ENCODE measurements at regions not wholly inside any gene's neighbourhood (a gene's known extent, or its start where the extent isn't known, plus 50 kb on each side); places are given as distances from the start of the nearest gene placed in this dataset.

DNA sequence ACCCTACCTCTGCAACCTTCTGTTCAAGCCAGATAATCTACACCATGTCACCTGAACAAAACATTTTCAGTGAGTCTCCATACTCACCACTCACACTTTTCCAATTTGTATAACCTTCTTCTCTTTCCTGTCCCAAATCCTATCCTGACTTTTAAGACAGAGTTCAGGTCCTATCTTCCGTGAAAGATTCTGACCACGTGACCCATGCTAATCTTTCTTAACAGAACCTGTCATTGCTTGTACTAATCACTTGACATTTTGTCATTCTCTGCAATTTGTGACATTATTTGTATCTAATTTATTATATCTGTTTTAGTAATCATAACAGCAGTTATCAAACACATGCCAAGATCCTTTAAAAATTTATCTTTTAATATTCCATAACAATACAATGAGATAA lies 132.5 kb upstream of the PRLR start (continued):
- no peak for TF ChIP-seq JUN (IDR thresholded peaks at IDR 0.05; ENCODE audit: low read depth, low read length)
- no peak for TF ChIP-seq YY1 (IDR thresholded peaks at IDR 0.05; ENCODE audit: low read depth, low read length)
- no peak for TF ChIP-seq SAP30 (IDR thresholded peaks at IDR 0.05; ENCODE audit: insufficient read depth, insufficient replicate concordance, low read length)
- TF ChIP-seq ZNF274 (IDR thresholded peaks at IDR 0.05; ENCODE audit: borderline replicate concordance, extremely low read depth, low read length), result no peak

All from H1 (cell line).